ENCODE measurements at regions not wholly inside any gene's neighbourhood (a gene's known extent, or its start where the extent isn't known, plus 50 kb on each side); places are given as distances from the start of the nearest gene placed in this dataset.

DNA sequence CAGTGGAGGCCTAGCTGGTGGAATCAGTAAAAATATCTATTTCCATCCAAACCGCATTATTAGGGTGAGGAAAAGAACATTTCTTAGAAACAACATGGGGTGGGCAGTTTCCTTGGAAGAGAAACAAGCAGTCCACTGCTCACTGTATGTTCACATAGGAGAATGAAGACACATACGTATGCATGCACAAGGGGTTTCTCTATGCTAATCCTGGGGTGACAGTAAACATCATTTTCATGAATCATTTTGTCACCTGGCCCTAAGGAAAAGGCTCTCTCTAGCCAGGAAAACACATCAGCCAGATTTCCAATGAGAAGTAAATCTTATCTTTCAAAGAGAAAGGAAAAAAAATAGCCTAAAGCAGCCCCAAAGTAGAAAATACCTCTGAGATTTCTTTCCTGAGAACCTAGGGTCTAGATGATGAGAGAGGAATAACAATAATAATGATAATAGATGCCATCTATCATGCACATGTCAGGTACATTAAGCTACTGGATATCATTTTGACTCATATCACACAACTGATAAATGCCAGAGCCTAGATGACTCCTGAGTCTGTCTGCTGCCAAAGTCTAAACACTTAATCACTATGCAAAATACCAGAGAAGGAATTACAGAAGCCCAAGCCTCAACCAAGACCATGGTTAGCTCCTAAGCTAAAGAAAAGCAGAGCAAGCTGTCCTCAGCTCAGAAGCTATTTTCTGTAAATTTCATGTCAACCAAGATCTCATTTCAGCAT is 520.5 kb upstream of the TMPO start:
- no peak overlapping the region for H3K27ac ChIP-seq
- no peak for TF ChIP-seq CTCF (conservative IDR thresholded peaks at IDR 0.05)

DNA sequence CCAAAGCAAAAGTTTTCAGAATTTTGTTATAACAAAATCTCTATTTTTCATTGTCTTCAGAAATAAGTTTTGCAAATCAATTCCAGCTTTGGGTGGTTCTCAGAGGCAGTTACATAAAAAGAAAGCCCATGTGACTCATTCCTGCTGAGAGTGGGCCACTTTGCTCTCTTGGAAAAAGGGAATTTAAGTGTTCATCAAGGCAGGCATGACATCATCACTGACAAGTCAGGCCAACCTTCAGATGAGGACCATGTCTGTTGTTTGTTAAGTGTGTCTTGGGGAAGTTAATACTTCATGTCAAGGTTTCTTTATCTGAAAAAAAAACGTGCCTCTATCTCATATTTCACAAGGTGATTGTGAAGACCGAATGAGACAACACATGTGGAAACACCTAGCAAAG is 519.8 kb upstream of the TMPO start:
- no peak for TF ChIP-seq CTCF (conservative IDR thresholded peaks at IDR 0.05)
- no peak overlapping the region for H3K27ac ChIP-seq

DNA sequence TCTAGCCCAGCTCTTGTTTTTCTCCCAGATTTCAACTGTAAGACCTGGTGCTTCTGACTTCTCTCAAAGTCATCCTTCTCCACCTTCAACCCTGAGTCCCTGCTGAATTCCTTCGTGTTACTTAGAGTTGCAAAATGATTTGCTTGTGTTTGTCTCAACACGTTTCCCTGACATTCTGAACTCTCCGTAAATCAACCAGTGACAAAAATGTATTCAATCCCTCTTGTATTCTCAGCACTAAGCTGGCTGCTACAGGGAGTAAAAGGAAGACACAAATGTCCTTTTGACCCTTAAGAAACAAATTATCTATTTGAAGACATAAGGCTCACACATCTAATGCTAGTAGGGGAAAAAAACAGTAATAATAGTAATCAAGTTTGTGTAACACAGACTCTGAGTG is 514.0 kb upstream of the TMPO start:
- TF ChIP-seq CTCF (conservative IDR thresholded peaks at IDR 0.05), result no peak
- H3K27ac ChIP-seq, result no peak overlapping the region

- no peak overlapping the region for H3K27ac ChIP-seq
- TF ChIP-seq CTCF (conservative IDR thresholded peaks at IDR 0.05), result peak; percentile 79
Observed at GRCh38 chr12:98002887-98003493, 512.4 kb upstream of the TMPO start.

GRCh38 chr12:98007963-98008362 is 507.4 kb upstream of the TMPO start:
- no peak overlapping the region for H3K27ac ChIP-seq
- no peak for TF ChIP-seq CTCF (conservative IDR thresholded peaks at IDR 0.05)

DNA sequence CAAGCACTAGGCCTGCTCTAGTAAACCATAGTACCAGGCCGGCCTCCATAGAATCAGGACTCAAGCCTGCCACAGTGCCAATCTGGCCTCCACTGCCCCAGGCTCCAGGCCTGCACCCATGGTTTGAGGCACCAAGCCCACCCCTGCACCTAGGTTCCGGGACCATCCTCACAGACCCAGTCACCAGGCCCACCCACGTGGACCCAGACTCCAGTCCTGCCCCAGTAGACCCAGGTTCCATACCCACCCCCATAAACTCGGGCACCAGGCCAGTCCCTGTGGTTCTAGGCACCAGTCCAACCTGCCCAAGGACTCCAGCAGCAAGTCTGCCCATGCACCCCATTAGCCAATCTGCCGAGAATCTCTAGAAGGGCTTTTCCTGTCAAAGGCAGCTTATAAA is 501.8 kb upstream of the TMPO start:
- H3K27ac ChIP-seq, result no peak overlapping the region
- no peak for TF ChIP-seq CTCF (conservative IDR thresholded peaks at IDR 0.05)

- TF ChIP-seq CTCF (conservative IDR thresholded peaks at IDR 0.05), result no peak
- no peak overlapping the region for H3K27ac ChIP-seq
Observed at GRCh38 chr12:98018836-98019235, 496.6 kb upstream of the TMPO start.
